GM10266 (cell line): ENCODE measurements at regions not wholly inside any gene's neighbourhood (a gene's known extent, or its start where the extent isn't known, plus 50 kb on each side); places are given as distances from the start of the nearest gene placed in this dataset.

ENCODE experiments used
- DNase-seq: peaks from one replicate; pipeline ENCODE4 v3.0.0; 2012; ENCODE audit errors: extremely low spot score
- CTCF ChIP-seq: IDR thresholded peaks from 2 replicates; pipeline ENCODE4 v1.5.1; 2012; ENCODE audit warnings: mild to moderate bottlenecking, low read depth; ENCODE audit not compliant: control insufficient read depth, insufficient read depth; ENCODE audit errors: missing control alignments

- no peak for DNase-seq
- TF ChIP-seq CTCF = no peak
Observed at GRCh38 chr2:195395362-195395761, 261.7 kb upstream of the SLC39A10 start.

GRCh38 chr2:195392446-195393336 is 264.3 kb upstream of the SLC39A10 start:
- TF ChIP-seq CTCF = no peak
- no peak for DNase-seq

GRCh38 chr2:195390686-195391321 is 266.2 kb upstream of the SLC39A10 start:
- no peak for DNase-seq
- TF ChIP-seq CTCF = no peak

GRCh38 chr2:195388028-195388427 is 269.0 kb upstream of the SLC39A10 start:
- no peak for DNase-seq
- TF ChIP-seq CTCF = no peak

GRCh38 chr2:195382186-195382585 is 274.8 kb upstream of the SLC39A10 start:
- DNase-seq = no peak
- TF ChIP-seq CTCF = no peak

GRCh38 chr2:195370167-195370943 is 286.7 kb upstream of the SLC39A10 start:
- no peak for DNase-seq
- TF ChIP-seq CTCF = no peak

GRCh38 chr2:195369218-195369587 is 287.8 kb upstream of the SLC39A10 start:
- no peak for TF ChIP-seq CTCF
- DNase-seq = no peak
